H1 (cell line): ENCODE measurements at regions not wholly inside any gene's neighbourhood (a gene's known extent, or its start where the extent isn't known, plus 50 kb on each side); places are given as distances from the start of the nearest gene placed in this dataset.

ENCODE experiments used
- HDAC2 ChIP-seq, 2 experiments: fragments of 300-600 bp in 1 of 2; sonication (generic) in 1 of 2; IDR thresholded peaks; 2 replicates each; pipeline ENCODE4 v1.6.1; 2011 to 2012; ENCODE audit warnings: low read depth in 2 of 2, low read length in 2 of 2, mild to moderate bottlenecking in 2 of 2, moderate library complexity in 2 of 2, borderline replicate concordance in 1 of 2, inconsistent platforms in 1 of 2
- NANOG ChIP-seq: IDR thresholded peaks from 2 replicates; pipeline ENCODE4 v1.6.1; 2011; ENCODE audit warnings: low read length, low read depth, mild to moderate bottlenecking, inconsistent platforms; ENCODE audit not compliant: insufficient read depth, poor library complexity, severe bottlenecking
- RFX5 ChIP-seq: IDR thresholded peaks from 2 replicates; pipeline ENCODE4 v1.6.1; 2011; ENCODE audit warnings: low read depth, low read length, improper control_type of control experiment, borderline replicate concordance
- SP1 ChIP-seq: IDR thresholded peaks from 2 replicates; pipeline ENCODE4 v1.6.1; 2011; ENCODE audit warnings: low read depth, low read length
- TBP ChIP-seq: IDR thresholded peaks from 2 replicates; pipeline ENCODE4 v1.6.1; 2011; ENCODE audit warnings: low read depth, low read length, improper control_type of control experiment
- TF ChIP-seq, protein P1 (sequence below): fragments of 300-600 bp; sonication (generic); IDR thresholded peaks from 2 replicates; pipeline ENCODE4 v1.7.1; 2012; ENCODE audit warnings: low read length, moderate library complexity, mild to moderate bottlenecking, inconsistent platforms; ENCODE audit not compliant: insufficient replicate concordance

DNA sequence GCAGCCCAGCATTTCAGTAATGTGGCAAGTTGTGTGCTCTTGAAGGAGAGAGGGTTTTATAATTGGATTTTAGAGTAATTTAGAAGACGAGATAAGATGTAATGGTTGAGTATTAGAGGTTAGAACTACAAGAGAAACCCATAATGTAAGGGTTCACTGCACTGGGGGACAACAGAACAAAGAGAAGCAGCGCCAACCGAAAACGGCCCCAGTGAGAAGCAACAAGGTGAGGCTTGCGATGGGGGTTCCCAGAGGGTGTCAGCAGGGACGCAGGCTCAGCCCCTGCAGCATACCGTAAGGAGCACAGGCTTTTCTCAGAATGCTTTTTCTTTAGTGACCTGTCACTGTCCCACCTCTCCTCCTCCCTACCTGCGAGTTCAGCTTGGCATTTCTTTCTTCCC, 183.9 kb upstream of the ETAA1 start (continued):
- TF ChIP-seq, protein P1, sequence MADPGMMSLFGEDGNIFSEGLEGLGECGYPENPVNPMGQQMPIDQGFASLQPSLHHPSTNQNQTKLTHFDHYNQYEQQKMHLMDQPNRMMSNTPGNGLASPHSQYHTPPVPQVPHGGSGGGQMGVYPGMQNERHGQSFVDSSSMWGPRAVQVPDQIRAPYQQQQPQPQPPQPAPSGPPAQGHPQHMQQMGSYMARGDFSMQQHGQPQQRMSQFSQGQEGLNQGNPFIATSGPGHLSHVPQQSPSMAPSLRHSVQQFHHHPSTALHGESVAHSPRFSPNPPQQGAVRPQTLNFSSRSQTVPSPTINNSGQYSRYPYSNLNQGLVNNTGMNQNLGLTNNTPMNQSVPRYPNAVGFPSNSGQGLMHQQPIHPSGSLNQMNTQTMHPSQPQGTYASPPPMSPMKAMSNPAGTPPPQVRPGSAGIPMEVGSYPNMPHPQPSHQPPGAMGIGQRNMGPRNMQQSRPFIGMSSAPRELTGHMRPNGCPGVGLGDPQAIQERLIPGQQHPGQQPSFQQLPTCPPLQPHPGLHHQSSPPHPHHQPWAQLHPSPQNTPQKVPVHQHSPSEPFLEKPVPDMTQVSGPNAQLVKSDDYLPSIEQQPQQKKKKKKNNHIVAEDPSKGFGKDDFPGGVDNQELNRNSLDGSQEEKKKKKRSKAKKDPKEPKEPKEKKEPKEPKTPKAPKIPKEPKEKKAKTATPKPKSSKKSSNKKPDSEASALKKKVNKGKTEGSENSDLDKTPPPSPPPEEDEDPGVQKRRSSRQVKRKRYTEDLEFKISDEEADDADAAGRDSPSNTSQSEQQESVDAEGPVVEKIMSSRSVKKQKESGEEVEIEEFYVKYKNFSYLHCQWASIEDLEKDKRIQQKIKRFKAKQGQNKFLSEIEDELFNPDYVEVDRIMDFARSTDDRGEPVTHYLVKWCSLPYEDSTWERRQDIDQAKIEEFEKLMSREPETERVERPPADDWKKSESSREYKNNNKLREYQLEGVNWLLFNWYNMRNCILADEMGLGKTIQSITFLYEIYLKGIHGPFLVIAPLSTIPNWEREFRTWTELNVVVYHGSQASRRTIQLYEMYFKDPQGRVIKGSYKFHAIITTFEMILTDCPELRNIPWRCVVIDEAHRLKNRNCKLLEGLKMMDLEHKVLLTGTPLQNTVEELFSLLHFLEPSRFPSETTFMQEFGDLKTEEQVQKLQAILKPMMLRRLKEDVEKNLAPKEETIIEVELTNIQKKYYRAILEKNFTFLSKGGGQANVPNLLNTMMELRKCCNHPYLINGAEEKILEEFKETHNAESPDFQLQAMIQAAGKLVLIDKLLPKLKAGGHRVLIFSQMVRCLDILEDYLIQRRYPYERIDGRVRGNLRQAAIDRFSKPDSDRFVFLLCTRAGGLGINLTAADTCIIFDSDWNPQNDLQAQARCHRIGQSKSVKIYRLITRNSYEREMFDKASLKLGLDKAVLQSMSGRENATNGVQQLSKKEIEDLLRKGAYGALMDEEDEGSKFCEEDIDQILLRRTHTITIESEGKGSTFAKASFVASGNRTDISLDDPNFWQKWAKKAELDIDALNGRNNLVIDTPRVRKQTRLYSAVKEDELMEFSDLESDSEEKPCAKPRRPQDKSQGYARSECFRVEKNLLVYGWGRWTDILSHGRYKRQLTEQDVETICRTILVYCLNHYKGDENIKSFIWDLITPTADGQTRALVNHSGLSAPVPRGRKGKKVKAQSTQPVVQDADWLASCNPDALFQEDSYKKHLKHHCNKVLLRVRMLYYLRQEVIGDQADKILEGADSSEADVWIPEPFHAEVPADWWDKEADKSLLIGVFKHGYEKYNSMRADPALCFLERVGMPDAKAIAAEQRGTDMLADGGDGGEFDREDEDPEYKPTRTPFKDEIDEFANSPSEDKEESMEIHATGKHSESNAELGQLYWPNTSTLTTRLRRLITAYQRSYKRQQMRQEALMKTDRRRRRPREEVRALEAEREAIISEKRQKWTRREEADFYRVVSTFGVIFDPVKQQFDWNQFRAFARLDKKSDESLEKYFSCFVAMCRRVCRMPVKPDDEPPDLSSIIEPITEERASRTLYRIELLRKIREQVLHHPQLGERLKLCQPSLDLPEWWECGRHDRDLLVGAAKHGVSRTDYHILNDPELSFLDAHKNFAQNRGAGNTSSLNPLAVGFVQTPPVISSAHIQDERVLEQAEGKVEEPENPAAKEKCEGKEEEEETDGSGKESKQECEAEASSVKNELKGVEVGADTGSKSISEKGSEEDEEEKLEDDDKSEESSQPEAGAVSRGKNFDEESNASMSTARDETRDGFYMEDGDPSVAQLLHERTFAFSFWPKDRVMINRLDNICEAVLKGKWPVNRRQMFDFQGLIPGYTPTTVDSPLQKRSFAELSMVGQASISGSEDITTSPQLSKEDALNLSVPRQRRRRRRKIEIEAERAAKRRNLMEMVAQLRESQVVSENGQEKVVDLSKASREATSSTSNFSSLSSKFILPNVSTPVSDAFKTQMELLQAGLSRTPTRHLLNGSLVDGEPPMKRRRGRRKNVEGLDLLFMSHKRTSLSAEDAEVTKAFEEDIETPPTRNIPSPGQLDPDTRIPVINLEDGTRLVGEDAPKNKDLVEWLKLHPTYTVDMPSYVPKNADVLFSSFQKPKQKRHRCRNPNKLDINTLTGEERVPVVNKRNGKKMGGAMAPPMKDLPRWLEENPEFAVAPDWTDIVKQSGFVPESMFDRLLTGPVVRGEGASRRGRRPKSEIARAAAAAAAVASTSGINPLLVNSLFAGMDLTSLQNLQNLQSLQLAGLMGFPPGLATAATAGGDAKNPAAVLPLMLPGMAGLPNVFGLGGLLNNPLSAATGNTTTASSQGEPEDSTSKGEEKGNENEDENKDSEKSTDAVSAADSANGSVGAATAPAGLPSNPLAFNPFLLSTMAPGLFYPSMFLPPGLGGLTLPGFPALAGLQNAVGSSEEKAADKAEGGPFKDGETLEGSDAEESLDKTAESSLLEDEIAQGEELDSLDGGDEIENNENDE: no peak
- no peak for TF ChIP-seq HDAC2 (IDR thresholded peaks at IDR 0.05; ENCODE audit: borderline replicate concordance in 1 of 2, low read depth in 2 of 2, low read length in 2 of 2)
- TF ChIP-seq RFX5: no peak
- TF ChIP-seq SP1: no peak
- no peak for TF ChIP-seq TBP
- no peak for TF ChIP-seq NANOG
